Breast epithelium (tissue), 4 donors: ENCODE measurements at regions not wholly inside any gene's neighbourhood (a gene's known extent, or its start where the extent isn't known, plus 50 kb on each side); places are given as distances from the start of the nearest gene placed in this dataset.

ENCODE experiments used
- DNase-seq, 2 donors: peaks; one replicate each; pipeline ENCODE4 v3.0.0-alpha.2; 2019; ENCODE audit warnings: low spot score in 2 of 2
- H3K27ac ChIP-seq, 2 donors: fragments of 200-600 bp; sonication (generic) in 1 of 2; one replicate each; pipeline ENCODE4 v1.5.1; 2016 to 2019; ENCODE audit warnings: mild to moderate bottlenecking in 1 of 2
- H3K27me3 ChIP-seq, 2 donors: fragments of 200-600 bp; sonication (generic) in 1 of 2; one replicate each; pipeline versions ENCODE4 v1.5.1 to v1.6.0; 2017 to 2019; ENCODE audit warnings: control low read depth in 1 of 2, mild to moderate bottlenecking in 1 of 2
- H3K36me3 ChIP-seq: fragments of 200-600 bp; one replicate; pipeline ENCODE4 v1.5.1; 2019
- H3K4me1 ChIP-seq, 2 donors: fragments of 200-600 bp; sonication (generic); one replicate each; pipeline ENCODE4 v1.5.1; 2016 to 2019; ENCODE audit warnings: control low read depth in 1 of 2
- H3K4me3 ChIP-seq, 3 donors: fragments of 200-600 bp; sonication (generic); 1 replicate in 2 of 3; 2 replicates in 1 of 3; pipeline ENCODE4 v1.5.1; 2016 to 2019; ENCODE audit warnings: mild to moderate bottlenecking in 3 of 3, moderate library complexity in 2 of 3
- H3K9me3 ChIP-seq, 2 donors: fragments of 200-600 bp; sonication (generic) in 1 of 2; one replicate each; pipeline ENCODE4 v1.5.1; 2016 to 2019; ENCODE audit warnings: control low read depth in 1 of 2
- CTCF ChIP-seq, 3 donors: fragments of 450-650 bp; IDR thresholded peaks; one replicate each; pipeline ENCODE4 v1.5.1; 2016 to 2017; ENCODE audit warnings: antibody characterized with exemption in 3 of 3, mild to moderate bottlenecking in 3 of 3, moderate library complexity in 3 of 3
- POLR2A ChIP-seq: fragments of 450-650 bp; IDR thresholded peaks from one replicate; pipeline ENCODE4 v1.6.1; 2016; ENCODE audit warnings: antibody characterized with exemption, mild to moderate bottlenecking, moderate library complexity
- POLR2AphosphoS5 ChIP-seq, 3 donors: sonication (generic); formaldehyde crosslinking; IDR thresholded peaks; one replicate each; pipeline ENCODE4 v1.6.1; 2017; ENCODE audit warnings: antibody characterized with exemption in 3 of 3
- intact Hi-C: fragments of 100-400 bp; cut with DNase I; formaldehyde crosslinking; loops from one replicate; pipeline ENCODE4 v1.15.1; 2023; ENCODE audit warnings: low total_unique reads

GRCh38 chr3:71903112-71903495 is 118.2 kb upstream of the PROK2 start:
- TF ChIP-seq POLR2AphosphoS5 (IDR thresholded peaks at IDR 0.05) (no peak), POLR2A (no peak), CTCF (IDR thresholded peaks at IDR 0.05) (no peak)
- H3K36me3 ChIP-seq: no peaks in the 10 kb centered on the region
- no peaks in the 10 kb centered on the region for H3K9me3 ChIP-seq
- DNase-seq: no peak
- H3K4me1 ChIP-seq: no peaks in the 10 kb centered on the region
- no peak overlapping the region for H3K27ac ChIP-seq
- intact Hi-C loops: no loop called here
- H3K4me3 ChIP-seq: no peak overlapping the region
- no peaks in the 10 kb centered on the region for H3K27me3 ChIP-seq

GRCh38 chr3:71902258-71903111 is 117.5 kb upstream of the PROK2 start:
- Histone ChIP-seq H3K9me3 (no peaks in the 10 kb centered on the region), H3K4me1 (no peaks in the 10 kb centered on the region), H3K36me3 (no peaks in the 10 kb centered on the region), H3K4me3 (no peak overlapping the region), H3K27ac (no peak overlapping the region), H3K27me3 (no peaks in the 10 kb centered on the region)
- TF ChIP-seq POLR2A (no peak), CTCF (IDR thresholded peaks at IDR 0.05) (no peak), POLR2AphosphoS5 (IDR thresholded peaks at IDR 0.05) (no peak)
- DNase-seq: no peak
- intact Hi-C loops: no loop called here

GRCh38 chr3:71901645-71902044 is 116.7 kb upstream of the PROK2 start:
- intact Hi-C loops: no loop called here
- DNase-seq: no peak
- Histone ChIP-seq H3K27ac (no peak overlapping the region), H3K4me1 (no peaks in the 10 kb centered on the region), H3K36me3 (no peaks in the 10 kb centered on the region), H3K27me3 (no peaks in the 10 kb centered on the region), H3K4me3 (no peak overlapping the region), H3K9me3 (no peaks in the 10 kb centered on the region)
- TF ChIP-seq CTCF (IDR thresholded peaks at IDR 0.05) (no peak), POLR2A (no peak), POLR2AphosphoS5 (IDR thresholded peaks at IDR 0.05) (no peak)

GRCh38 chr3:71900057-71900456 is 115.1 kb upstream of the PROK2 start:
- H3K36me3 ChIP-seq: no peaks in the 10 kb centered on the region
- intact Hi-C loops: no loop called here

More at GRCh38 chr3:71900057-71900456, 115.1 kb upstream of the PROK2 start:
- H3K27me3 ChIP-seq: no peaks in the 10 kb centered on the region
- no peak overlapping the region for H3K4me3 ChIP-seq
- no peaks in the 10 kb centered on the region for H3K9me3 ChIP-seq
- H3K4me1 ChIP-seq: no peaks in the 10 kb centered on the region
- no peak for DNase-seq
- H3K27ac ChIP-seq: no peak overlapping the region
- TF ChIP-seq CTCF (IDR thresholded peaks at IDR 0.05) (no peak), POLR2A (no peak), POLR2AphosphoS5 (IDR thresholded peaks at IDR 0.05) (no peak)
